Brain pericyte (primary cell): ENCODE measurements at regions not wholly inside any gene's neighbourhood (a gene's known extent, or its start where the extent isn't known, plus 50 kb on each side); places are given as distances from the start of the nearest gene placed in this dataset.
A peak's percentile ranks its signal among the peaks of the same experiment; 100 is the strongest.
"Not testable (repeated sequence)": the region's sequence is repeated elsewhere in the genome, so short reads cannot be mapped to it uniquely, and the experiment has no call there.

Source experiments
- DNase-seq: peaks from one replicate; pipeline ENCODE4 v3.0.0-alpha.2; 2012; ENCODE audit warnings: low read depth, low spot score

GRCh38 chr1:29804181-29804899, 568.0 kb downstream of the PTPRU start:
- no peak for DNase-seq

GRCh38 chr1:29803486-29803885, 567.2 kb downstream of the PTPRU start:
- DNase-seq: no peak

GRCh38 chr1:29802181-29803068, 566.1 kb downstream of the PTPRU start:
- DNase-seq: no peak

- no peak for DNase-seq
Measured at GRCh38 chr1:29801561-29801973, 565.2 kb downstream of the PTPRU start.

DNA sequence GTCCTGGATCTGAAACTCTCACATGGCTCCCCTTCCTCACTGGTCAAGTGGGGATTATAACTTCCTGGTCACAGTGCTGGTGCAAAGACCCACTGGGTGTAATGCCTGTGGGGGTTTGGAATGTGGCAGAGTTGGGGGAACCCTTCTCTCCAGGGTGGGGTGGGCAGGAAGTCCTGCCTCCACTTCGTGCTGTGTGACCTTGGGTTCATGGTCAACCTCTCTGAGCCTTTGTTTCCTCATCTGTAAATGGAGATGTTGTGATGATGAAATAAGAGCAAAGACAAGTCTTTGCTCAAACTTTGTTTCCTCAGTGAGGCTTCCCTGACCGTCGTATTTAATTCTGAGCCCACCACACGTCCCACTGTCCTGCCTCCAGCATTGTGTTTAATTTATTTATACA, 564.7 kb downstream of the PTPRU start:
- no peak for DNase-seq

GRCh38 chr1:29800522-29800956, 564.2 kb downstream of the PTPRU start:
- no peak for DNase-seq

GRCh38 chr1:29800120-29800519, 563.8 kb downstream of the PTPRU start:
- no peak for DNase-seq

- no peak for DNase-seq
Measured at GRCh38 chr1:29798699-29799566, 562.6 kb downstream of the PTPRU start.

DNA sequence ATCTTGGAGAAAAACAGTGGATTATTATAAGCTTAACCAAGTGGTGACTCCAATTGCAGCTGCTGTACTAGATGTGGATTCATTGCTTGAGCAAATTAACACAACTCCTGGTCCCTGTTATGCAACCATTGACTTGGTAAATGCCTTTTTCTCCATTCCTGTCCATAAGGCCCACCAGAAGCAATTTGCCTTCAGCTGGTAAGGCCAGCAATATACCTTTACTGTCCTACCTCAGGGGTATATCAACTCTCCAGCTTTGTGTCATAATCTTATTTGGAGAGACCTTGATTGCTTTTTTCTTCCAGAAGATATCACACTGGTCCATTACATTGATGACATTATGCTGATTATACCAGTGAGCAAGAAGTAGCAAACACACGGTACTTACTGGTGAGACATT, 560.8 kb downstream of the PTPRU start:
- not testable (repeated sequence) for DNase-seq

- DNase-seq: not testable (repeated sequence)
Measured at GRCh38 chr1:29795965-29796364, 559.6 kb downstream of the PTPRU start.

DNA sequence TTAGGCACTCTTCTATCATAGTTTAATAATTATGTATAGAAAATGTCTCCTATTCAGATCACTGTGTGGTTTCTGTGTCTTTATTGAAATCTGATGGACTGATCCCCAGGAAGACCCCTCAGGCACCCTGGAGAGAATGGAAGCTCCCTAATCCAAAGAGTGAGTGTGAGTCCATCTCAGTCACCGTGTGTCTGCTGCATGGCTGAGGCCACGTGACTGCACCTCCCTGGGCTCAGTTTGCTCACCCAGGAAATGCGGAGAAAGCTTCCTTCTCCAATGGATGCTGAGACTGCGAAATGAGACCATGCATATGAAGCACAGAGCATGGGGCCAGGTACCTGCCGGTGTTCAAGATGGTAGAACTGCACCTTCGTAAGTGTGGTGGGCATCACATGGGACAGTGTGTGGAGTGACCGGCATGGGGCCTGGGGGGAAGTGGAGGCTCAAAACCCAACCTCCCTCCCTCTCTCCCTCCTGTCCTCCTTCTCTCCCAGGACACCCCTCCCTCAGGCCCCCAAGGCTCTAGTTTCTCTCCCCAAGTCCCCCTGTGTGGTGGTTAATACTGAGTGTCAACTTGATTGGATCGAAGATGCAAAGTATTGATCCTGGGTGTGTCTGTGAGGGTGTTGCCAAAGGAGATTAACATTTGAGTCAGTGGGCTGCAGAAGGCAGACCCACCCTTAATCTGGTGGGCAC, 557.5 kb downstream of the PTPRU start:
- no peak for DNase-seq

DNA sequence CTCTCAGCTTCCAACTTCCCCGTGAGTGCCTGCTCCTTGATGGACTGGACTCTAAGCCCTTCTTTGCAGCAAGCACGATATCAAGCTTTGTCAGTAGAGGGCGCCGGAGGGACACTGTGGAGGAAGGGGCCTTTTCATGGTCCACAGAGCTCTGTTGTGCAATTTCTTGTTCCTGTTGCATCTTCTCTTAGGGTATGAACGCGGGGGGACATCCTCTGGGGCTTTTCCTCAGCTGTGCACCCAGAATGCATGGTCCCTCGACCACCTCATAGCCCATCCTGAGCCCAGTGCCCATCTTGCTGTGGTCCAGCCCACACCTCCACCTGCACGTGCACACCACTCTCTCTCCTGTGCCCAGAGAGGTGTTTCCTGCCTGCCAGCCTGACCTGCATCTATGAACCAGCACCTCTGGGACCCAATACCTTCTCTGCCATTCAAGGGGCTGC, 556.8 kb downstream of the PTPRU start:
- peak; percentile 37 for DNase-seq

- DNase-seq: no peak
Measured at GRCh38 chr1:29789910-29790247, 553.6 kb downstream of the PTPRU start.

- DNase-seq: no peak
Measured at GRCh38 chr1:29789221-29789909, 553.0 kb downstream of the PTPRU start.

DNA sequence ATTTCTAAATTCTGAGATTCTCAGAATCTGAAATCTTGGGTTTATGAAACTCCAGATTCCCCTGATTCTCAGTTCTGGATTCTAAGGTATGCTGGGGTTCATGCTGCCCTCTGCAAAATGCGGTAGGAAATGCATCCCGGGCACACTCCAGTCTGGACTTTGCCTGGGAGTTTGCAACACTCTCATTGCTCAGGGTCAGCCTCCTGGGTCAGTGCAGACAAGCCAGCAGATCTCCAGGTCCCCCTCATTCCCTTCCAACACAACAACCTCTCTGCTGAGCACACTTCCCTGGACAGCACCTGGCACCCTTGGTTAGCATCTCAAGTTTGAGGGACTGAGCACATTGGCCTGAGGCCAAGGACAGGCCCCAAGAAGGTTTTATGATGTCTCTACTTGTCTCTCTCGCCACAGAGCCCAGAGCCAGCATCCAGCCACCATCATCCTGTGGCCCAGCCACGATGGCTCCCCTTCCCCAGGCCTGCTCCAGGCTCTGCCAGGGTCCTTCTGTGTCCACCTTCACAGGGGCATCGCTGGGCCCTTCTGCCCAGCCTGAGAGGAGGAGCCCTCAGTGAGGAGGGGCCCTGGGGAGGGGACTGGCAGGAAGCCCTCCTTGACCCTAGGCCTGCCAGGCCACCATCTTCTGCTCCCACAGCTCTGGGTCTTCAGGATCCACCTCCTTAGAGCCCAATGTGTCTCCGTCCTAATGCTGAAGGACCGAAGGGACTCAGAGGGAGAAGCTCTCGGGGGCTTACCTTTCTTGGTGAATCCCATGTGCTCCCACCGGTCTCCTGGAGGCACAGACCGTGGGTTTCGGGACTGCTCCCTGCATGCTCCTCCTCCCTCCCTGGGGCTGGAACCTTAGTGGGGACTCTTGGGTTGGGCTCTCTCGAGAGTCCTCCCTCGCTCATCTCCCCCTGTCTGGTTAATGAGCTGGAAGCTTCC, 550.7 kb downstream of the PTPRU start:
- DNase-seq: no peak

- no peak for DNase-seq
Measured at GRCh38 chr1:29786195-29786594, 549.9 kb downstream of the PTPRU start.

- DNase-seq: no peak
Measured at GRCh38 chr1:29785554-29785953, 549.2 kb downstream of the PTPRU start.

DNA sequence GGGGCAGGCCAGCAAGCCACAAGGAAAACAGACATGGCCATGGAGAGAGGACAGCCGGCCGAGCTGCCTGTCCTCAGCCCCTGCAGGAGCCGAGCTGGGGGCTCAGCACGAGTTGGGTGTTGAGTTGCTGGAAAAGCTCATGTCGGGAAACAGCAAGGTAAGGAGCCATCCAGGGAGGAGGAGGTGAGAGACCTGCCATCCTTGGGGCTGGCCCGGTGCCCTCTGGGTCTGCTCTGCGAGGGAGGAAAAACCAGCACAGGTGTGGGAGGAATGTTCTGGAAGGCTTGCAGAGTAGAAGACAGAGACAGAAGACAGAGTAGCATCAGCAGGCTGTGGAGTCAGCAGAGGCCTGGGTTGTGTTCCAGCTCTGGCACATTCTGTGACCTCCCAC, 548.8 kb downstream of the PTPRU start:
- no peak for DNase-seq

DNA sequence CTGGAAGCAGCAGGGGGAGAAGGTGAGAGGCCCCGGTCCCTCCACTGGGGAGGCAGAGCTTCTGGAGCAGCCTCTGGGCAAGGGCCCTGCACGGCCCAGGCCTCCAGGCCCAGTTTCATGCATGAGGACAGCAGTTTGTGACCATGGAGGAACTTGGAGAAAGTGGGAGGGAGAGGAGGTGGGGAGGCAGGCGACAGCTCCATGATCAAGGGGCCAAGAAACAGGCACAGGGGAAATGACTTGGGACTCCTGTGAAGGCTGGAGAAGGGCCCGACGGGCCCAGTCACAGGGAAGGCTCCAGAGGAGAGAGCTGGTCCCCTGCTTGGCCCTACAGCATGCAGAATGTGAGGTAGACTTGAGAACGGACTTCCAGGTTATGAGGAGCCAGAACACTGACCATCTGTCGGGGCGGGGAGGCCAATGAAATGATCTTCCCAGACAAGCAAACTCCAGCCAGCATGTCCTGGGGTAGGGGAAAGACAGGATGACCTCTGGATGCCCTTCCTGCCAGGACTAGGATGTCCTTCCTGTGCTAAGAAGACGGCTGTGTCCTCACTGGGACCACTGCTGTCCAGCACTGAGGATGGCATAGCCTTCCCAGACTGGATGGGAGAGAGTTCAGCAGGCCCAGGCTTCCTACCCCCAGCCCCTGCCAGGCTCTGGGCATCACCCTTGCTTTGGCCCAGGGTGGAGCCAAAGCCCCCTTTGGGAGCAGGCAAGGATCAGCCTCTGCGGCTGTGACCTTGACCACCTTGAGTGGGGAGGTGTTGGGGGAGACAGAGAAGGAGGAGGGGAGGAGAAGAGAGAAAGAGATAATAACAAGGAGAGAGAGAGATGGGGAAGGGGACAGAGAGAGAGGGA, 548.2 kb downstream of the PTPRU start:
- no peak for DNase-seq
